Activated CD4-positive, alpha-beta T cell treated with anti-CD3 and anti-CD28 coated beads, Interleukin-2, amount 50 U/mL, for 16 hours (primary cell): ENCODE measurements at regions not wholly inside any gene's neighbourhood (a gene's known extent, or its start where the extent isn't known, plus 50 kb on each side); places are given as distances from the start of the nearest gene placed in this dataset.
"Not testable (repeated sequence)": the region's sequence is repeated elsewhere in the genome, so short reads cannot be mapped to it uniquely, and the experiment has no call there.

Source experiments
- DNase-seq: peaks from one replicate; pipeline ENCODE4 v3.0.0-alpha.2; 2020

GRCh38 chr9:22170556-22170955 lies 161.5 kb upstream of the CDKN2B start:
- DNase-seq, result no peak

GRCh38 chr9:22170990-22171670 lies 162.0 kb upstream of the CDKN2B start:
- DNase-seq, result no peak

DNA sequence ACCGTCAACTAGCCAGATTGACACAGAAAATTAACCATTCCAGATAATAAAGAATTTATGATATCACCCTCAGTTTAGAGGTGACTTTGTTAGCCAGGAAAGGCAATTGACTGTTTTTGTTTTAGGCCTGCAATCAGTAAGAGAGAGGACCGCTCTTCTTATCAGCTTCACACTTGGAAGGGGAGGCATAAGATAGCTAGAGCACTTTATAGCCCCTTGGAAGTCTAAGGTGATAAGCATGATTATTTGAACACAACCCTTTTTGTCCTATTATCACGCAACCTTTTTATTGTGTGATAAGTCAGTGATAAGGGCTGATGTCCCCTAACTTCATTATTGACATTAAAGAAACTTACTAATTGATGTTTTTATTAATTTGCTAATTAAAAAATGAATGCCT lies 162.6 kb upstream of the CDKN2B start:
- no peak for DNase-seq

GRCh38 chr9:22173908-22174307 lies 164.8 kb upstream of the CDKN2B start:
- DNase-seq, result no peak

DNA sequence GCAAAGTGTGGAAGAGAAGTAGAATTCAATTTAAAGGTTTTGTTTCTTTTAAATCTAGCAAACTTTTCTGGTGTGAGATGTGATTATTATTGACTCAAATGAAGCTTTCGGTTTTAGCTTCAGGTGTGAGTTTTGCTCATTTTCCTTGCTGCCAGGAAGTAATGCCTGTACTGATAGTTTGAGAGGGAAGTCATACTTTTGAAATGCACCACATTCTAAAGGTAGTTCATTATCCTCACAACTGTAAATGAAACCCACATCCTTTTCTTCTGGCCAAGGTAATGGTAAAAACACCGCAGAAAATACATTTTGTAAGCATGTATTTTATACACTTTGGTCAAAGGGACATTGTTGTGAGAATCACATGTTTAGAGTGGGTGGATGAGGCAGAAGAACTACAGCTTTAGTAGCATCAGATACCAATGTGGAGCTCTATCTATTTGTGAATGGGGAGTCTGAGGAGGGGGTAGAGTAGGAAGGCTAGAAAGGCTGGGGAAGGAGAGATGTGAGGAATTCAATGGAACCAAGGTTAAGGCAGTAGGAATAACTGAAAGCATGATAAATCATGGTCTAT lies 167.0 kb upstream of the CDKN2B start:
- peak; percentile 68 for DNase-seq

DNA sequence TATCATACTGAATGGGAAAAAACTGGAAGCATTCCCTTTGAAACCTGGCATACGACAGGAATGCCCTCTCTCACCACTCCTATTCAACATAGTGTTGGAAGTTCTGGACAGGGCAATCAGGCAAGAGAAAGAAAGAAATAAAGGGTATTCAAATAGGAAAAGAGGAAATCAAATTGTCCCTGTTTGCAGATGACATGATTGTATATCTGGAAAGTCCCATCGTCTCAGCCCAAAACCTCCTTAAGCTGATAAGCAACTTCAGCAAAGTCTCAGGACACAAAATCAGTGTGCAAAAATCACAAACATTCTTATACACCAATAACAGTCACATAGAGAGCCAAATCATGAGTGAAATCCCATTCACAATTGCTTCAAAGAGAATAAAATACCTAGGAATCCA lies 171.9 kb upstream of the CDKN2B start:
- not testable (repeated sequence) for DNase-seq

DNA sequence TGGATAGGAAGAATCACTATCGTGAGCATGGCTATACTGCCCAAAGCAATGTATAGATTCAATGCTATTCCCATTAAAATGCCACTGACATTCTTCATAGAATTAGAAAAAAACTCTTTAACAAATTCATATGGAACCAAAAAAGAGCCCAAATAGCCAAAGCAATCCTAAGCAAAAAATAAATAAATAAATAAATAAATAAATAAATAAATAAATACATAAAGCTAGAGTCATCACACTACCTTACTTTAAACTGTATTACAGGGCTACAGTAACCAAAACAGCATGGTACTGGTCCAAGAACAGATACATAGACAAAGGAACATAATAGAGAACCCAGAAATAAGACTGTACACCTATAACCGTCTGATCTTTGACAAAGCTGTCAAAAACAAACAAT lies 180.4 kb upstream of the CDKN2B start:
- no peak for DNase-seq

GRCh38 chr9:22197000-22197399 lies 187.9 kb upstream of the CDKN2B start:
- not testable (repeated sequence) for DNase-seq

DNA sequence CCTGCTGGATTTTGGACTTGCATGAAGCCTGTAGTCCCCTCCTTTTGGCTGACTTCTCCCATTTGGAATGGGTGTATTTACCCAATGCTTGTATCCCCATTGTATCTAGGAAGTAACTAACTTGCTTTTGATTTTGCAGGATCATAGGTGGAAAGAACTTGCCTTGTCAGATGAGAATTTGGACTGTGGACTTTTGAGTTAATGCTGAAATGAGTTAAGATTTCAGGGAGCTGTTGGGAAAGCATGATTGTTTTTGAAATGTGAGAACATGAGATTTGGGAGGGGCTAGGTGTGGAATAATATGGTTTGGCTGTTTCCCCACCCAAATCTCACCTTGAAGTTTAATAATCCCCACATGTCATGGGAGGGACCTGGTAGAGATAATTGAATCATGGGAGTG lies 189.6 kb upstream of the CDKN2B start:
- no peak for DNase-seq

DNA sequence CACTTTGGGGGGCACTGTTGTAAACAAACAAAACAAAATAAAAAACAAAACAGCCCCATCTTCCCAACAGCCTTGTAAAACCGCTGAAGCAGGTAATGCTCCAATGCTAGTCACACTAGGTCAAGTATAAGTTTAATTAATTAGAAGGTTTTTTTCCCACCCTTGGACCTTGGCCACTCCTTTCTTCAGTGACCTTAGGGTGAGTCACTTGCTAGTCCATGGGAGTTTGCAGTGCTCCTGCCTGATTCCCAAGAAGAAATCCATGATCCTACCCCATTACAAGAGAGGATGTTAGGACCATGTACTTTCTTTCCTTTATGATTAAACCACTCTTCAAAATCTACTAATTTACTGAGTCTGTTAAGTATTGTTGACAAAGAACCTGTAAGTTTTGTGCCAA lies 192.2 kb upstream of the CDKN2B start:
- no peak for DNase-seq

DNA sequence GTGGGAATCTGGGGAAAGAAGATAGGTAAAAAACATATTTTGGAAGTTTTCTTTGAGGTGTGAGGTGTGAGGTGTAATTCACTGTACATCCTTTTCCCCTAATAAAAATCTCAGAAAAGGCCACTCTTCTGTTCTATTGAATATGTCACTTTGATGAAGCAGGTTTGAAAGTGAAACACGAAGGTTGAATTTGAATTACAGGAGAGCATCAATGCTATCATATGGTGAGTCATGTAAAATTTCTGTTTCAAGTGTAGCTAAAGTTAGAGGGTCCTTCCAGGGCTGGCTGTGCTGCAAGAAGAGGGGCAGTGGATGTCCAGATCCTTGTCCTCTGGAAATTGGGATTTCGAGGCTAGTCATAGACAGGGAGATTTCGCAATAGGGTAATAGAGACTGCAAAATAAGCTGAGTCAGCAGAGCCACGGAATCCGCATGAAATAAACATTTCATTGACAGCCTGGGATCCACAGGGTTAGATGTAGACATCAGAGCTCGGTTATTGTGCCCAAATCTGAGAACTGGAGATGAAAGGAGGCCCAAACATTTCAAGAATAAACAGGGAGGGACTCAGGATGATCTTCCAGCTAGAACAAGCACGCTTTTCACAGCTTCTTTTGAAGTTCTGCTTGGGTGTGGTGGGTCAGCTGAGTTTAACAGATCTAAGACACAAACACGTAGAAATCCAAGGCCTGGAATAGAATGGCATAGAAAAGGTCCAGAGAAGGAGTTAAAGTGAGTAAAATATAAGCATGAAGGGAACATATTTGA lies 194.4 kb upstream of the CDKN2B start:
- no peak for DNase-seq

- no peak for DNase-seq
These were observed 195.1 kb upstream of the CDKN2B start for GRCh38 chr9:22204240-22204639.

DNA sequence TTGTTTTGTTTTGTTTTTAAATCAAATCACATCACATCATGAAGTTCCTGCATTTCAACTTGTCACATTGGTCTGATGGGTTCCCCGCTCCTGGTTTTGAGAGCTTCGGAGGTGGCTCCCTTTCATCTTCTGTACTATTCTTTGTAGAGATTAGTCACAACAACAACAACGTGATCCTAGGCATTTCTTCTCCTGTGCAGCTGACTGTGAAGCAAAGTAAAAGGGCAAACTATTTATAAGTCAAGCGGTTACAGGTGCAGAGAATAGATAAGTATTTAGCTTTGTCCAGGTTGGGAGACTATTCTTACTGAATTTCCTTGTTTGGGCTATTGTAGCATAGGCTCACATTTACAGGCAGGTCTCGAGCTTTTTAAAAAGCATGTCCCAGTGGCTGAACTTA lies 197.7 kb upstream of the CDKN2B start:
- DNase-seq, result no peak

DNA sequence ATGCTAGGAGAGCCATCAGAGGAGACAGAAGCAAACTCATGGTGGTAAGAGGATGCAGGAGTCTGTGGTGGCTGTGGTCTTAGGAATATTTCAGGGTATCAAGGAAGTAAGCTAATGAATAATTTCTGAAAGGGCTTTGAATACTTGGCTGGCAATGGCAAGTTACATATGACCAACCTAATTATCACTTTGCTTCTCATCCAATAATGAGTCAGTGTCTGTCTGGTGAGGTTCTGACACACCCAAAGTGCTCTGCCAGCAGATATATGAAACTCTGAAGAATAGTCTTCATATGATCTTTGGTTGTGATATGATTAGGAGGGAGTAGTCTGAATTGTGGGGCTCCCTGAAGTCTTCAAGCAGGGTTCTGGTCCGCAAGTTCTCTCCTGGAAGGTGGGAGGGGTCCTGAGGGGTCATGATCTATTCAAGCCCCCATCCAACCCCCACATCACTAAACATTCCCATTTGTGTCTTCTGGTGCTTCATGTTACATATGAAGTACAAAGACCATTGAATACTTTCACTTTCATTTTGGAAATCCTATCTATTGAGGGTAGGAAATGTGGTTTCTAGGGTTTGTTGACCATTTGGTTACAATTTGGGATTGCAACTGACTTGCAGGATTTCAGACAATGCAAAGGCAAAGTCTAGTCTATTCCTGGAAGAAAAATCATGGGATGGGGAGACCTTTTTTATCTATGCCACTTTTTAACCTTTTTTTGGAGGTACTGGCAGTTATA lies 199.9 kb upstream of the CDKN2B start:
- DNase-seq, result peak; percentile 71

- DNase-seq, result peak; percentile 55
These were observed 201.2 kb upstream of the CDKN2B start for GRCh38 chr9:22210262-22210661.

DNA sequence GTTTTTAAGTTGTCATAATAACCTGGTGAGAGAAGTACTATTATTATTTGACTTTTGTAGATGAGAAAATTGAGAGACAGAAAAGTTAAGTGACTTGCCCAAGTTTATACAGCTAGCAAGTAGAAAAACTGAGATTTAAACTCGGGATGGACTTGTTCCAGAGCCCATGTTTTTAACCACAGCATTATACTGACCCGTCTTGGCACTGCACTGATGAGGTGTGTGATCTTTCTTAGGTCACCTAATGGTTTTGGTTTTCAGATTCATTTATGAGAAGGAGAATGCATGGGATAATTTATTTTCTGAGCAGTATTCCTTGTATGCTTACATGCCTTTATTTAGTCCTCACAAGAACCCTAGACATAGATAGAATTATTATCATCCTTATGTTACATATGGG lies 201.8 kb upstream of the CDKN2B start:
- no peak for DNase-seq

GRCh38 chr9:22211588-22212360 lies 202.7 kb upstream of the CDKN2B start:
- DNase-seq, result no peak

GRCh38 chr9:22214021-22214420 lies 204.9 kb upstream of the CDKN2B start:
- no peak for DNase-seq

GRCh38 chr9:22214497-22215031 lies 205.5 kb upstream of the CDKN2B start:
- DNase-seq, result peak; percentile 59

DNA sequence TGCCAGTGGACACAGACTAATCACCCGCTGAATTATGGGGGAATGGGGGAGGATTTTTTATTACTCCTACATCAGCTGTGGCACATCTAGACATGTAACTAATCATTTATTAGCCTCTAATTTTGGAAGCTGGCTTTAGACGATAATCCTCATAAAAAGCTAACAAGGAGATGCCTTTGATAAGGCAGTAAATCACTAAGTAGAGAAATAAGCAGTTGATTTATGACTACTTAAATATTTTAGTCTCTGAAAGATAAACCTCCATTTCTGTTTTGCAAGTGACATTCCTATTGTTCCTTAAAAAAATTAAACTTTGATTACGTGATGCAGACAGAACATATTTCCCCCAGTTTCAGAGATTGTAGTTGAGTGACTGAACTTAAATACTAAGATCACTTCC lies 206.4 kb upstream of the CDKN2B start:
- DNase-seq, result no peak

GRCh38 chr9:22216730-22217172 lies 207.6 kb upstream of the CDKN2B start:
- DNase-seq, result no peak

DNA sequence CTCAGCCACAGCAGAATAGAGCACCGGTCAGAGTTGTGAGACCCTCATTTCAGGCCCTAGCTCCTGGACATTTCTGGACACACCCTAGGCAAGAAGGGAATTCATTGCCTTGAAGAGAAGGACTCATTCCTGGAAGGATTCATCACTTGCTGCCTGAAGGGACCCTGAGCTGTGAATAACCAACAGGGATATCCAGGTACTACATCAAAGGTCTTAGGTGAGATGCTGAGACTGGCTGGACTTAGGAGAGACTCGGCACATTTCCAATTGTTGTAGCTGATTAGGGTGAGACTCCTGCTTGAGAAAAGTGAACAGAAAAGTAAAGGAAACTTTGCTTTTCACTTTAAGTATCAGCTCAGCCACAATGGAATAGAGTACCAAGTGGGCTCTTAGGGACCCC lies 208.1 kb upstream of the CDKN2B start:
- DNase-seq, result no peak
